ENCODE measurements at regions not wholly inside any gene's neighbourhood (a gene's known extent, or its start where the extent isn't known, plus 50 kb on each side); places are given as distances from the start of the nearest gene placed in this dataset.
"Not testable (repeated sequence)": the region's sequence is repeated elsewhere in the genome, so short reads cannot be mapped to it uniquely, and the experiment has no call there.

DNA sequence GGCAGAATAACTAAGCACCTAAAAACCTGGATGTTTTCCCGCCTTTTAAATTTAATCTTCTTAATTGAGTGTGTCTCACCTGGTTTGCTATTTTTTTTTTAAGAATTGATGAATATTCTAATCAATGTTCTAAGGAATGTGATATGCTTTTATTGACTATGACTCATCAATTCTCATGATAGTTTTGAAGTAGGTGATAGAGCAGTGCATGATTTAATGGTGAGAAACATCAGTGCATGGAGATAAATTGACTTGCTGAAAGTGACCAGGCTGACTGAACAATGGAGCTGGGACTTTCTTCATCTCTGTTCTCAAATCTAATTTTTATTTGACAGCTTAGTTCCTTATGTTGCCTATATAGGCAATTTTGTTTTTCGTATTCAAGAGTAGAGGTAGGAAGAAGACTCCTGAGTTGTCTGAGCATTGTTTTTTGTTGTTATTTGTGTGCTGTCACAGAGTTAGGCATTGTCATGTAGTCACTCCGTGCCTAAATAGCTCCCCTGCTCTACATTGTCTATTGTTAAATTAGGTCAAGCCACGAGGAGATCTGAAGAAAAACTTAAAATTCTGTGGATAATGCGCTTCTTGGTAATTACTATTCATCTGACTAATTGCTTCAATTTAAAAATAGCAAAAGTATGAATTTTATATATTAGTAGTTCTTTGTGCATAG lies 59.0 kb upstream of the NUTM2F start:
- ATAC-seq; CTCF ChIA-PET; H3K4me3 Mint-ChIP-seq; H3K27me3 Mint-ChIP-seq; DNase-seq; H3K9me3 Mint-ChIP-seq (ENCODE audit: low read depth); H3K36me3 Mint-ChIP-seq; H3K27ac Mint-ChIP-seq: not testable (repeated sequence)
- peaks cover 15% of the 10 kb centered on the region for H3K4me1 Mint-ChIP-seq

GRCh38 chr9:94388011-94388406 lies 59.6 kb upstream of the NUTM2F start:
- CTCF ChIA-PET; H3K36me3 Mint-ChIP-seq; ATAC-seq; H3K4me3 Mint-ChIP-seq; H3K9me3 Mint-ChIP-seq (ENCODE audit: low read depth); DNase-seq; H3K27ac Mint-ChIP-seq; H3K27me3 Mint-ChIP-seq: not testable (repeated sequence)
- H3K4me1 Mint-ChIP-seq, result peaks cover 15% of the 10 kb centered on the region

GRCh38 chr9:94390425-94391098 lies 62.1 kb upstream of the NUTM2F start:
- H3K27ac Mint-ChIP-seq; ATAC-seq; H3K36me3 Mint-ChIP-seq; CTCF ChIA-PET; DNase-seq; H3K4me3 Mint-ChIP-seq; H3K27me3 Mint-ChIP-seq; H3K9me3 Mint-ChIP-seq (ENCODE audit: low read depth): not testable (repeated sequence)
- peaks cover 16% of the 10 kb centered on the region for H3K4me1 Mint-ChIP-seq

DNA sequence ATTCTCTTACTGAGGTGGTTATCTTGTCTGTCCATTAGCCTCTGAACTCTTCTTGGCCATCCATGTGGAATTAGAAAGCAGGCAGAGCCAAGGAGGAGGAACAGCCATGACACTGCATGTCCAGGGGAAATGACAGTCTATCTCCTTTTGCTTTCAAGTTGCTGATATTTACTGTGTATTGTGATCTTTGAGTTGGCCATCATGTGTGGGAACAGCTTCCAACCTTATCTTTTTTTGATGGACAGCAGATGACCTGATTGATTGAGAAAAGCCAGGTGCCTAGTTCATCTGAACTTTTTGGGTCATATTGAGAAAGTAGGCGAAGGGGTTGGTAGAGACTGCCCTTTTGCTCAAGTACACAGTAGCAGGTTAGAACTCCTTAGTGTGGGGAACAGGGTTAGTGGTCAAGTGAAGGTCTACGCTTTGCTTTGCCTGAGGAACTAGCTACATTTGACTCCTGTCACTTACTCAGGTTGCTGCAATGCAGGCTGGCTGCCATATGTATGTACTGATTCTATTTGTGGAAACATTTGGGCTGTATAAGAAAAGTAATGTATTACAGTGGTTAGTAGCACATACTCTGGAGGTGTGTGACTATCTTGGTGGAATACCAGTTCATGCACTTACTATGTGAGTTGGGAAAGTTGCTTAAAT lies 64.7 kb upstream of the NUTM2F start:
- H3K9me3 Mint-ChIP-seq (ENCODE audit: low read depth); DNase-seq; H3K4me3 Mint-ChIP-seq; H3K36me3 Mint-ChIP-seq; CTCF ChIA-PET; ATAC-seq; H3K27ac Mint-ChIP-seq; H3K27me3 Mint-ChIP-seq: not testable (repeated sequence)
- H3K4me1 Mint-ChIP-seq, result peaks cover 21% of the 10 kb centered on the region

- H3K27me3 Mint-ChIP-seq; DNase-seq; H3K4me3 Mint-ChIP-seq; CTCF ChIA-PET; H3K9me3 Mint-ChIP-seq (ENCODE audit: low read depth); H3K36me3 Mint-ChIP-seq: not testable (repeated sequence)
- H3K27ac Mint-ChIP-seq, result peak overlapping the region; percentile 63
- ATAC-seq, result peak; percentile 85
- H3K4me1 Mint-ChIP-seq, result peaks cover 19% of the 10 kb centered on the region
Measured at GRCh38 chr9:94397766-94398379, 69.4 kb upstream of the NUTM2F start.

- peaks cover 18% of the 10 kb centered on the region for H3K4me1 Mint-ChIP-seq
- H3K27ac Mint-ChIP-seq; H3K4me3 Mint-ChIP-seq; H3K27me3 Mint-ChIP-seq; H3K36me3 Mint-ChIP-seq; DNase-seq; ATAC-seq; H3K9me3 Mint-ChIP-seq (ENCODE audit: low read depth); CTCF ChIA-PET: not testable (repeated sequence)
Measured at GRCh38 chr9:94400461-94400860, 72.0 kb upstream of the NUTM2F start.

GRCh38 chr9:94402795-94403194 lies 74.4 kb upstream of the NUTM2F start:
- H3K9me3 Mint-ChIP-seq (ENCODE audit: low read depth); DNase-seq: not testable (repeated sequence)

GRCh38 chr9:94403571-94403970 lies 75.1 kb upstream of the NUTM2F start:
- H3K4me3 Mint-ChIP-seq; ATAC-seq; DNase-seq; H3K9me3 Mint-ChIP-seq (ENCODE audit: low read depth); H3K27ac Mint-ChIP-seq; H3K36me3 Mint-ChIP-seq; H3K27me3 Mint-ChIP-seq; H3K4me1 Mint-ChIP-seq; CTCF ChIA-PET: not testable (repeated sequence)

More at GRCh38 chr9:94402795-94403194, 74.4 kb upstream of the NUTM2F start:
- CTCF ChIA-PET, ATAC-seq, H3K36me3 Mint-ChIP-seq, H3K27ac Mint-ChIP-seq, H3K27me3 Mint-ChIP-seq, H3K4me3 Mint-ChIP-seq, H3K4me1 Mint-ChIP-seq: not testable (repeated sequence)

- peaks cover 11% of the 10 kb centered on the region for H3K4me1 Mint-ChIP-seq
- H3K27ac Mint-ChIP-seq; CTCF ChIA-PET; H3K36me3 Mint-ChIP-seq; H3K4me3 Mint-ChIP-seq; ATAC-seq; H3K9me3 Mint-ChIP-seq (ENCODE audit: low read depth); DNase-seq; H3K27me3 Mint-ChIP-seq: not testable (repeated sequence)
Measured at GRCh38 chr9:94413665-94414064, 85.2 kb upstream of the NUTM2F start.

DNA sequence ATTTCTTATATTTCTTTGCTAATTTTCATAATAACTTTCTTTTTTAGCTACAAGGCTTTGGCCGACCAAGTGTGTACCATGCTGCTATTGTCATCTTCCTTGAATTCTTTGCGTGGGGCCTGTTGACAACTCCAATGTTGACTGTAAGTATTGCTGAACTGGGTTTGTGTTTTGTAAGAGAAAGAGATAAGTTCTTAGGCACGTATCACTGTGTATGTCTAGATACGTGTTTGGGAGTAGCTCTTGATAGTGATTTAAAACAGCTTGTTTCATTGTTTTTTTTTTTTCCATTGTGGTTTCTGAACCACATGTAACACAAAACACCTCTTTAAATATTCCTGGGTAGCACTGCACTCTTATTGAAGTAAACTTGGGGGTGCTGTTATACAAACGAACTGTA lies 86.7 kb upstream of the NUTM2F start:
- H3K27ac Mint-ChIP-seq; H3K4me3 Mint-ChIP-seq; H3K9me3 Mint-ChIP-seq (ENCODE audit: low read depth); H3K27me3 Mint-ChIP-seq; H3K36me3 Mint-ChIP-seq; CTCF ChIA-PET; DNase-seq; ATAC-seq; H3K4me1 Mint-ChIP-seq: not testable (repeated sequence)

DNA sequence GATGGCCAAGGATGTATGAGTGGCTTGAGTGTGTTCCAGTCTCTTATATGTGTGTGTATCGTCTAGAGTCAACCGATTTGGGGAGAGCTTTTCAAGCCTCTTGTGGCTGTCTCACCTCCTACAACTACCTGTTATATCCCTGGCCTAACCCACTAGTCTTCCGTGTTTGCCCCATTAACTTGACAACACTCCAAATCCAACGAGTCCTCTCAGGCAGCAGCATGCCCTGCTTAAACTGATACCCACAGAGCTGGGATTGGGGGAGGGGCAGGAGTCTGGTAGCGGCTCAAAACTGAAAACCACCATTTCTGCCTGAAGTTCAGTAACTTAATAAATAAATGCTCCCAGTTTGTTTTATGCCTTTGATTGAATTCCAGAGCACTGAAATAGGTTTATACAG lies 91.7 kb upstream of the NUTM2F start:
- H3K9me3 Mint-ChIP-seq (ENCODE audit: low read depth); H3K36me3 Mint-ChIP-seq; H3K4me3 Mint-ChIP-seq; DNase-seq; ATAC-seq; CTCF ChIA-PET; H3K27ac Mint-ChIP-seq; H3K27me3 Mint-ChIP-seq: not testable (repeated sequence)
- H3K4me1 Mint-ChIP-seq, result peaks cover 10% of the 10 kb centered on the region

- H3K36me3 Mint-ChIP-seq; H3K4me3 Mint-ChIP-seq; H3K27ac Mint-ChIP-seq; DNase-seq; H3K27me3 Mint-ChIP-seq; ATAC-seq; H3K9me3 Mint-ChIP-seq (ENCODE audit: low read depth); CTCF ChIA-PET: not testable (repeated sequence)
- H3K4me1 Mint-ChIP-seq, result peaks cover 11% of the 10 kb centered on the region
Measured at GRCh38 chr9:94421951-94422350, 93.5 kb upstream of the NUTM2F start.

DNA sequence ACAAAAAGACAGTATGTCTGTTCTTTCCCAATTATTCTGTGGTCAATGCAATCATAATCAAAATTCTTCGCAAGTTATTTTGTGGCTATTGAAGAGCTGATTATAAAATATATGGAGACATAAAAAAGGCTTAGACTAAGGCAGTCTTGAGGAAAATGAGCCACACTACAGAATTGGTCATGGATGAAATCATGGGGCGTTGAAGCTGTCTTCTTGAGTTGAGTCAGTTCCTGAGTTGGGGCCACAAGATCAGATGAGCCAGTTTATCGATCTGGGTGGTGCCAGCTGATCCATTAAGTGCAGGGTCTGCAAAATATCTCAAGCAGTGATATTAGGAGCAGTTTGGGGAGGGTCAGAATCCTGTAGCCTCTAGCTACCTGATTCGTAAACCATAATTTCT lies 96.9 kb upstream of the NUTM2F start:
- H3K4me1 Mint-ChIP-seq; H3K36me3 Mint-ChIP-seq; ATAC-seq; H3K27me3 Mint-ChIP-seq; H3K4me3 Mint-ChIP-seq; H3K27ac Mint-ChIP-seq; CTCF ChIA-PET; H3K9me3 Mint-ChIP-seq (ENCODE audit: low read depth): not testable (repeated sequence)
- DNase-seq, result peak; percentile 41

- peaks cover 12% of the 10 kb centered on the region for H3K36me3 Mint-ChIP-seq
- H3K27ac Mint-ChIP-seq; H3K4me1 Mint-ChIP-seq; CTCF ChIA-PET; ATAC-seq; H3K27me3 Mint-ChIP-seq; H3K9me3 Mint-ChIP-seq (ENCODE audit: low read depth); DNase-seq; H3K4me3 Mint-ChIP-seq: not testable (repeated sequence)
Measured at GRCh38 chr9:94437128-94437527, 108.7 kb upstream of the NUTM2F start.
